Chondrocyte (in vitro differentiated cells): ENCODE measurements at regions not wholly inside any gene's neighbourhood (a gene's known extent, or its start where the extent isn't known, plus 50 kb on each side); places are given as distances from the start of the nearest gene placed in this dataset.
"Not testable (repeated sequence)": the region's sequence is repeated elsewhere in the genome, so short reads cannot be mapped to it uniquely, and the experiment has no call there.

ENCODE experiments used
- DNase-seq: peaks from one replicate; pipeline ENCODE4 v3.0.0; 2021; ENCODE audit warnings: mixed read lengths, low spot score
- H3K27ac Mint-ChIP-seq: one replicate; pipeline ENCODE4 v1.8.0; 2021; ENCODE audit warnings: mild to moderate bottlenecking, moderate library complexity, mixed read lengths; ENCODE audit not compliant: unreplicated experiment
- H3K27me3 Mint-ChIP-seq: 2 replicates; pipeline ENCODE4 v1.8.0; 2021; ENCODE audit warnings: low read depth, mixed read lengths
- H3K36me3 Mint-ChIP-seq: 2 replicates; pipeline ENCODE4 v1.8.0; 2021; ENCODE audit warnings: low read depth, mixed read lengths
- H3K4me1 Mint-ChIP-seq: 2 replicates; pipeline ENCODE4 v1.8.0; 2021; ENCODE audit warnings: low read depth, mild to moderate bottlenecking, mixed read lengths
- H3K4me3 Mint-ChIP-seq: one replicate; pipeline ENCODE4 v1.8.0; 2021; ENCODE audit warnings: mild to moderate bottlenecking, moderate library complexity, mixed read lengths; ENCODE audit not compliant: unreplicated experiment
- H3K9me3 Mint-ChIP-seq: 2 replicates; pipeline ENCODE4 v1.8.0; 2021; ENCODE audit warnings: low read depth, mixed read lengths

DNA sequence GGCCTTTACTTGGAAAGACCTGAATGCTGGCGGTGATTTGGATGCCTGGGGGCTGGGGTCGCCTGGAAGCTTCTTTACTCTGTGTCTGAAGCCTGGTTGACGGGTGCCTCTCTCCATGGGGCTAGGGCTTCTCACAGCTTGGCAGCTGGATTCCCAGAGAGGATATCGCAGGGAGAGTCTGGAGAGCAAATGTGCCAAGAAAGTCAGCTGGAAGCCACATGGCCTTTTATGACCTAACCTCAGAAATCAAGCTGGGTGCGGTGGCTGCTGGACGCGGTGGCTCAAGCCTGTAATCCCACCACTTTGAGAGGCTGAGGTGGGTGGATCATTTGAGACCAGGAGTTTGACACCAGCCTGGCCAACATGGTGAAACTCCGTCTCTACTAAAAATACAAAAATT is 147.2 kb upstream of the TRIM73 start:
- not testable (repeated sequence) for H3K36me3 Mint-ChIP-seq, H3K9me3 Mint-ChIP-seq, H3K27ac Mint-ChIP-seq, H3K4me3 Mint-ChIP-seq, H3K27me3 Mint-ChIP-seq, DNase-seq, H3K4me1 Mint-ChIP-seq

DNA sequence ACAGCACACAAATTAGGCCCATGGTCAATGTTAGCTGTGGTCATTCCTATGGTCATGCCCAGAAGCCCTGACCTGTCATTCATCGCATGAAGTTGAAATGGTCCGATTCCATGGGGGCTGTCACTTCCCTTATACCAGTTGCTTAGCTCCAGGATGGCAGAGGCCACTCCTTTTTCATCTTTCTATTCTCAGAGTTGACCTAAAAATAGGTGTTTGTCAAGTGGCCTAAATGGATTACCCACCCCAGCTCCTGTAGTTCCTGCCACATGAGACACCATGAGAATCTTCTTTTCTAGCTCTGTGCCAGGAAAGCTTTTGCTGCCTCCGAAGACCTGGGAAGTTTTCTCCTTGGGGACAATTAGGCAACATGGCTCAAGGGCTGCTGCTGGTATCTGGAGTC is 141.2 kb upstream of the TRIM73 start:
- DNase-seq, H3K27ac Mint-ChIP-seq, H3K27me3 Mint-ChIP-seq, H3K4me1 Mint-ChIP-seq, H3K4me3 Mint-ChIP-seq, H3K9me3 Mint-ChIP-seq, H3K36me3 Mint-ChIP-seq: not testable (repeated sequence)

DNA sequence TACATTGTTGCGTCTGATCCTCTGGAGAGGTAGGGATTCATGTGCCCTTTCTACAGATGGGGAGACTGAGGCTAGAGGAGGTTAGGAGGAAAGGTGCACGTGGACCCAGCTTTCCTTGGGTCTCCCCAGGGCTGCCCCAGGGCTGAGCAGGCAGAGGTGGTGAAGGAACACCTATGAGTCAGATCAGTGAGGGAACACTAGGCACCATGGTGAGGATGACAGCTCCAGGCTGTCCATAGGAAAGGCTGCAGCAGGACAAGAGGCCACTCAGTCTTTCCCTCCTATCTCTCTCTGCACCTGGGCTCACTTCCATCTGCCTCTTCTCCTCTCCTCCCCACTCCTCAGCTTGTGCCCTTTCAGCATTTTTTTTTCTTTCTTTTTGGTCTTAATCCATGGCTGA is 138.0 kb upstream of the TRIM73 start:
- not testable (repeated sequence) for H3K27ac Mint-ChIP-seq, H3K27me3 Mint-ChIP-seq, H3K4me3 Mint-ChIP-seq, H3K36me3 Mint-ChIP-seq, H3K4me1 Mint-ChIP-seq, DNase-seq, H3K9me3 Mint-ChIP-seq

DNA sequence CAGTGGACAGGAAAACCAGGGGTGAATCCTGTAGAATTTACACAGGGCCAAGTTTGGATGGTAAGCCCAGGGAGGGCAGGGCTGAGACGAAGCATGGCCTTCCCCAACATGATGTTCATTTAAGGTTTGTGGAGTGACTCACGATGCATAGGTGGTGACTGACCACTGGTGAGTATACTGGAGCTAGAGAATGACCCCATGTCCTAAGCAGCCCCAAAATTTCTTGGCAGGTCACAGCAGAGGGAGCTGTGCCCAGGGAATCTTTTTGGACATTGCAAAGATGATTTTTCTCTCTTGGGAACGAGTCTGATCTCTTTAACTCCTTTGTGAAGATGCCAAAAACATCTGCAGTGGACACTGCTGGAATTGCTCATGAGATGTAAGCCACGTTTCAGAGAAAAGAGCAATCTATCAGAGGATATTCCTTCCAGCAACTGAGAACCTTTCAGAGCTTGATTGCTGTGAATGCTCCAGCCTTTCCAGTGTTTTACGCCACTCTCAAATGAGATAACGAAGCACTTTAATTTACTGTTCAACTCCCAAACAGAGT is 135.9 kb upstream of the TRIM73 start:
- H3K27me3 Mint-ChIP-seq, H3K27ac Mint-ChIP-seq, H3K4me3 Mint-ChIP-seq, H3K36me3 Mint-ChIP-seq, H3K9me3 Mint-ChIP-seq, DNase-seq, H3K4me1 Mint-ChIP-seq: not testable (repeated sequence)

DNA sequence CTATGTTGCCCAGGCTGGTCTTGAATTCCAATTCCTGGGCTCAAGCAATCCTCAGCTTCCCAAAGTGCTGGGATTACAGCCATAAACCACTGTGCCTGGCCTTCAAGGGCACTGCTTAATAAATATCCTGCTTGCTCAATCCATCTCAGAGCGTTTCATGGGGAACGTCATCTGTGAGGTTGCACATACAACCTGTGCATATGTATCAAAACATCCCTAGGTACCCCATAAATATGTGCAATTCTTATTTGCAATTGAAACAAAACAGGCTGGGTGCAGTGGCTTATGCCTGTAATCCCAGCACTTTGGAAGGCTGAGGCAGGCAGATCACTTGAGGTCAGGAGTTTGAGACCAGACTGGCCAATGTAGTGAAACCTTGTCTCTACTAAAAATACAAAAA is 133.8 kb upstream of the TRIM73 start:
- H3K27me3 Mint-ChIP-seq, H3K9me3 Mint-ChIP-seq, H3K27ac Mint-ChIP-seq, H3K4me3 Mint-ChIP-seq, H3K36me3 Mint-ChIP-seq, DNase-seq, H3K4me1 Mint-ChIP-seq: not testable (repeated sequence)

DNA sequence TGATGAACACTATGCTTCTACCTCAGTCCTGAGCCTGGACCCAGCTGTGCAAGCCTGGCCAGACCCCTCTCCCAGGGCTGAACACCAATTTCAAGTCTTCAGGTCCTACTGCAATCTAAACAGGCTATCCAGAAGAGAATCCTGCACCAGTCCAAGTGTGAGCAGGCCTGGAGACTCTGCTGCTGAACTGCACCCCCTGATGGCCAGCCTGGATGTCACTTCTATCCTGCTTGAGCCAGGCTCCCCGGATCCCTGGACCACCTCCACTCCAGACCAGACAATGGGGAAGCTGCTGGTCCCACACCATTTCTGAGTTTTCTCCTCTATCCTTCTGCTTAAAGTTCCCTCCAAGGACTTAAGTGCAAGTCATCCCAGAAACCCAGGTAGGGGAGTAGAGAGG is 127.3 kb upstream of the TRIM73 start:
- not testable (repeated sequence) for H3K27me3 Mint-ChIP-seq, H3K4me1 Mint-ChIP-seq, H3K36me3 Mint-ChIP-seq, H3K4me3 Mint-ChIP-seq, DNase-seq, H3K9me3 Mint-ChIP-seq, H3K27ac Mint-ChIP-seq

DNA sequence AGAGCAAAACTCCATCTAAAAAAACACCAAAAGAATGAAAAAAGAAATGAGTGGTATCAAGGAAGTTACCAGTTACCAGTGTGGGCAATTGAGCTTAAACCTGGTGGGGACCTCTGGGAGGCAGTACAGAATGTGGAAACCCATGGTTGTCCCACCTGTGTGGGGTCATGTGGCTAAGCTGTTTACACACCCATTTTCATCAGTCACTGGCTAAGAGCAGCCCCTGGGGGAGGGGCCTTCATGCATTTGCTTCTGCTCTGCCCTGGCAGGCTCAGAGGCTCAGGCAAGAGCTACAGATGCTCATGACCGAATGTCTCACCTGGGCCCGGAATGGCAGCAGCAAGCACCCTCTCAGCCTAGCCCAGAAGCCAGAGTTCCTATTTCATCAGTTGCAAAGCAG is 126.3 kb upstream of the TRIM73 start:
- H3K4me3 Mint-ChIP-seq, H3K36me3 Mint-ChIP-seq, H3K9me3 Mint-ChIP-seq, H3K27me3 Mint-ChIP-seq, DNase-seq, H3K27ac Mint-ChIP-seq, H3K4me1 Mint-ChIP-seq: not testable (repeated sequence)

DNA sequence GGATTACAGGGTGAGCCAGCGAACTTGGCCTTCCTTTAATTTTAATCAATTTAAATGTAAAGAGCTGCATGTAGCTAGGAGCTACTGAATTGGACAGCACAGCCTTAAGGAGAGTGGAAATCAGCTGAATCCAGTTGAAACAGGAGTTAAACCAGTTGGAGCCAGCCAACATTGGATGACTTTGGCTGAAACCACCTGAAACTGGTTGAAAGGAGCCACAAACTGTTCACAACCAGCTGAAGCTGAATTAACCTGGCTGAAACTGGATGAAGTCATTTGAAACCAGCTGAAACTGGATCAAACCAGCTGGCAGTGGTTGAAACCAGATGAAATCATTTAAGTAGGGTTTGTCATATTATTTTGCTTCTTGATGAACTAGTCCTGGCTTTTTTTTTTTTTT is 121.3 kb upstream of the TRIM73 start:
- not testable (repeated sequence) for H3K27ac Mint-ChIP-seq, H3K4me1 Mint-ChIP-seq, H3K4me3 Mint-ChIP-seq, DNase-seq, H3K36me3 Mint-ChIP-seq, H3K9me3 Mint-ChIP-seq, H3K27me3 Mint-ChIP-seq
